HG03280 (cell line): ENCODE measurements at regions not wholly inside any gene's neighbourhood (a gene's known extent, or its start where the extent isn't known, plus 50 kb on each side); places are given as distances from the start of the nearest gene placed in this dataset.

Experiments used
- ATAC-seq: cut with Tn5 transposase; IDR thresholded peaks from one replicate; pipeline ENCODE4 v1.9.1; 2021; ENCODE audit warnings: mild to moderate bottlenecking, moderate library complexity; ENCODE audit not compliant: unreplicated experiment

DNA sequence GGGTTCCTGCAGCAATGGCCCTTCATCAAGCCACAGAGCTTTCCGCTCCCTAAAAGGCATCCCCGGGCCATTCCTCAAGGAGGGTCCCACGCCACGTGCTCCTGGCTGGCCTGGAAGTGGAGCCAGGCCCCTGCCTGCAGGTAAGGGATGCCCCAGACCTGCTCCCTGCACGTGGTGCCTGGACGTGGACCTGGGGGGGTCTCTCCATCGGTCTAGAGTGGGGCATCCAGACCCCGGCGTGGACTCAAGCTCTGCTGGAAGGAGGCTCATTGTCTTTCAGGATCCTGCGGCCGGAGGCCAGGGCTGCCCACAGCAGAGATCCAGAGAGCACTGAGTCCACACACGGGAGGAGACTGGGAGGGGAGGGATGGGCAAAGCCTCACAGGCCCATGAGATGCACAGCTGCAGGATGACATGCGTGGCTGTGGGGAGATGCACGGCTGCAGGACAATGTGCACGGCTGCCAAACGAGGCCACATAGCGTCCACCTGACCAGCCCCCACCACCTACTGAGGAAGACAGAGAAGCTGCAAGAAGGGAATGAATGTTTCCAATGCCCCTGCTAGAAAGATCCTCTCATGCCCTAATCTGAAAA, 236.7 kb downstream of the BRD1 start:
- no peak for ATAC-seq

GRCh38 chr22:49590381-49590780, 237.3 kb downstream of the BRD1 start:
- ATAC-seq: no peak

DNA sequence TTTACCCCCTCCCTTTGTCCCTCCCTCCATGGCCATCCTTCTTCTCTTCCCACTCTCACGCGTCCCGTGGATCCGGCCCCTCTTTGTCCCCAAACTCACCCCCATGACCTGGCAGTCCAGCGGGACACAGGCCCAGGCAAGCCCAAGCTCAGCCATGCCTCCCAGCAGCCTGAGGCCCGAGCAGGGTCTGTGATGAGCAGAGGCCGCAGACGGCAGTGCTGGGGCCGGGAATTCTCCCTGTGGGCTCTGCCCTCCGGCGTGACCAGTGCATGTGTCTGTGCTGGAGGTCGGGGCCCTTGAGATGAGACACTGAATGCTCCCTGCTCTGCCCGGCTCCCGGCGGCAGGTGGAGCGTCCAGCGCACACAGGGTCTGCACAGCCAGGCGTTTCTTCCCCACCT, 237.9 kb downstream of the BRD1 start:
- no peak for ATAC-seq

- ATAC-seq: no peak
These were observed 238.4 kb downstream of the BRD1 start for GRCh38 chr22:49589301-49589700.

GRCh38 chr22:49588739-49589138, 238.9 kb downstream of the BRD1 start:
- ATAC-seq: no peak

- no peak for ATAC-seq
These were observed 239.7 kb downstream of the BRD1 start for GRCh38 chr22:49587987-49588386.

GRCh38 chr22:49587421-49587820, 240.3 kb downstream of the BRD1 start:
- no peak for ATAC-seq

DNA sequence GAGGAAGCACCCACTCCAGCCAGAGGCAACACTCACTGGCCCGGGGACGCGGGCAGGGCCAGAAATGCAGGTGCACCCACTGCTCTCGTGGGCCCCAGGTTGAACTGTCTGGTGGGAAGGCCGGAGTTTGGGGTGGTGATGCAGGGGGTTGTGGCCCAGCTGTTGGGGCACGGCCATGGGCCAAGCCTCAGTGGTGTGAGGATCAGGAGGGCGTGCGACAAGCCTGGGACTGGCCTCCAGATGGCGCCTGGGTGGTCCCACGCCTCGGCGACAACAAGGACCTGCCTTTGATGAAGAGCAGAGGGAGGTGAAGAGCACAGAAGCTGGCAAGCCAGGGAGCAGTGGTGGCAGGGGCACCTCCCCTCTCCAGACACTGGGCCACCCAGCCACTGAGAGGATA, 240.8 kb downstream of the BRD1 start:
- ATAC-seq: no peak

DNA sequence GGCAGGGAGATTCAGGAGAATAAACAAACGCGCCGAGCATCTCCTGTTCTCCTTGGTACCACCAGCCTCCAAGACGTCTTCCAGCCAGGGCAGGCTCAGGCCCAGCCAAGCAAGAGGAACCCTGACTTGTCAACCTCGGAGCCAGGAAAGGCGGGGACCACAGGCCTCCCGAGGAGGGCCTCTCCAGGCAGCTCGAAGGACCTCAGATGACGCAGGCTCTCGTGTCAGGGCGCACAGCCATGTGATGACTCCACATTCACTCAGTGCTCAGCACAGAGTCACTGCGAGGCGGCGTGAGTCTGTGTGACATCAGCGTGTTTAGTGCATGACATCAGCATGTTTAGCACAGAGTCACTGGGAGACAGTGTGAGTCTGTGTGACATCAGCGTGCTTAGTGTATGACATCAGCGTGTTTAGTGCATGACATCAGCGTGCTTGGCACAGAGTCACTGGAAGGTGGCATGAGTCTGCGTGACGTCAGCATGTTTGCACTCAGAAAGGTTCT, 241.4 kb downstream of the BRD1 start:
- ATAC-seq: no peak

DNA sequence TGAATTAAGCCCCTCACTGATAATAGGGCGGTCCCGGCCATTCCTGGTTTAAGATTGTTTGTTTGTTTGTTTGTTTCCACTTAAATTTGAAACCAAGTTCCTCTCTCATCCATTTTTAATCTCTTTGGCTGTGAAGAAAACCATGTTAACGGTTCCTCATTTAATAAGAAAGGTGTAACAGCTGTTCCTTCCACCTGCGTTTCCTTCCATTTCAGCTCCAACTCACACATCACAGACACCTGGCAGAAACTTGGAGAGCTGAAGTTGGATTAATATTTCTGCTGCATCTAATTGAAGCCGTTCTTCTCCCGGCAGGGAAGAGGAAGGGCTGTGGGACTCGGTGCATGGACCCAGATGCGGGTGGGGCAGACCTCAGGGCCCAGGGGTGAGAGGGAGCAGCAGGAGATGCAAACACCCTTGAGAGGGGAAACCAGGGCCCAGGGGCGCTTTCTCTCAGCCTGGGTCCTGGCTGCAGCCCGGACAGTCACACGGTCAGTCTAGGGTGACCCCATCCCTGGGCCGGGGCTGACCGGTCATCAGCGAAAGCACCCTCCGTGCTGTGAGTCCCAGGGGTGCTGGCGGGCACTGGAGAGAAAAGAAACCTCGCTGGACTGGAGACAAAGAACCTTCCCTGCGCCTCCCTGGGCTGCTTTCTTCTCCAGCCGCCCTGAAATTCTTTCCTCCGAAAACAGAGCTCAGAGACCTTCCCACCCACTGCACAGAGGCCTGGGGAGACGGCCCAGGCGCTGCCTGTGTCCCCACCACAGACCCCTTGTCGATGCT, 242.0 kb downstream of the BRD1 start:
- no peak for ATAC-seq

- no peak for ATAC-seq
These were observed 243.7 kb downstream of the BRD1 start for GRCh38 chr22:49583886-49584505.

DNA sequence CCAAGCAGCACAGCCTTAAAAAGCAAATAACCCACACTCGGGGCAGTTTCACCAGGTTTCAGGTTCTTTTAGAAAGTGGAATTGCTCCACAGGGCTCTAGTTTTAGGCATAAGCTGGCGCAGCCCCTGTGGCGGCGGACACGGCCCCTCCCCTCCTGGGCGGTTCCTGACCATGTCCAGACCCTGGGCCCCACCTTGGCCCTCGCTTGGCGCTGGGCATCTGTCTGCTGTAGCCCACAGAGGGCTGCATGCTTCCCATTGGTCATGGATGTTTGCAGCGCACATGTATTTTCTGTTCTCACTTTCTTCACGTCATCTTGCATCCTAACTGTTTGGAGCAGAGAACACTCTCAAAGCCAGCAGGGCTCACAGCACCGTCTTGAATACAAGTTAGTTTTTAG, 244.3 kb downstream of the BRD1 start:
- ATAC-seq: no peak

DNA sequence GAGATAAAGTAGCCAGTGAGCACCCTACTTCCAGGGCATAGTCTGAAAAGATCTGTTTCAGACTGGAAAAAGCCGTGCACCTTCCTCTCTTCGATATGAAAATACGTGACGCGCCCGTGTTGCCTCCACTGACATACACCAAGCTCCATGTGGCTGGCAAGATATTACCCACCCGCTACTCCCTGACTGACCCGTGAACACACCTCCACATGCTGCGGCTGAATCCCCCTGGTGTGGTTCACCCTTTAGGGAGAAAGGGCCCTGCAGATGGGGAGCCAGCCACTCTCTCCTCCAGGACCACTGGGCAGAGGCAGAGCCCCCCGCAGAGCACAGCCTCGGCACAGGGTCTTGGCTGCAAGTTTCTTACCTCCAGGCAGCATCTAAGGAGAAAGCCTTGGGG, 245.0 kb downstream of the BRD1 start:
- ATAC-seq: no peak

DNA sequence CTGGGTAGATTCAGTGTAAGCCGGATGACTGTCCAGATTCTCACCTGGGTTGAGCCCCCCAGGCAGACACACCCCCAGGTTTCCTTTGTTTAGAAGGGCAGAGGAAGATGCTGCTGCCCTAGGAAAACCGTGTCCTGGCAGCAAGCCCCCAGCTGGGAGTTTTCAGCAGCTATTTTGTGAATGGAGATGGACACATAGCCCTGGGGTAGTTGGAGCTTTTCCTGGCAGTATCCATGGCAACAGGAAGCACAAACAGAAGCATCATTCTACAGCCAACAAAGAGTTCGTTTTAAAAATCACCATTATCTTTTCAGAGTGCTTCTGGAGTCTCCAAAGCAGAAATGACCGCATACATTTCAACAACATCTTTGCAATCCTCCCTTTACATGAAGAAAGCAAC, 245.5 kb downstream of the BRD1 start:
- no peak for ATAC-seq

- no peak for ATAC-seq
These were observed 247.6 kb downstream of the BRD1 start for GRCh38 chr22:49580024-49580423.

DNA sequence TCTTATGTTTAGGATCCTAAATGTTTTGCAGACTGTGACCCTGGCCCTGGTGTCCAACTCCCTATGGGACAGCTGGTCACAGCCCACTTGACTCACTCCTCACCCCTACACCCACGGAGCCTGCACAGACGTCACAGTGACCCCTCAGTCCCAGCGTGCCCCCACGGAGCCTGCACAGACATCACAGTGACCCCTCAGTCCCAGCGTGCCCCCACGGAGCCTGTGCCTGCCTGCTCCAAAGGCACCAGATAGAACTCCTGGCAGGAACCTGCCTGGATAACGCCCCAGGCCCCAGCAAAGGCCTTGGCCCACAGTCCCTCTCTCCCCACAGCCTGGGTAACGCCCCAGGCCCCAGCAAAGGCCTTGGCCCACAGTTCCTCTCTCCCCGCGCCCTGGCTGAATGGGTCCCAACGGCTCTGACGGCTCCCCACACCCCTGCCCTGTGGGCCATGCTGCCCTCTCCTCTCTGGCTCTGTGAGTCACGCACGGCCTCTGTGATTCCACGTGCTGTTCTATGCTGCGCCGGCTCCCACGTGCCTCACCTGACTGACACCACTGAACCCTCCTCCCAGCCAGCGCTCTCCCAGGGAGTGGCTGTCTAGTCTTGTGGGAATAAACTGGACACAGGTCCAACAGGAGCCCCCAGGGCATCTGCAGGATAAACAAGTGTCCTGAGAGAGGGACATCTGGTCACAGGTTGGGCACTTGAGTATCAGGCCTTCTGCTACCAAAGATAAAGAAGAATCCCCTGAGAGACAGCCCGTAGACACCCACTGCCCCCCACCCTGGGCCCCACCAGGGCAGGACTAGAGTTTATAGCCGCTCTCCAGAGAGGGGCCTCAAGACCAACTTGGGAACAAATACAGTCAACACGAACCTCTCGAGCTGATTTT, 250.3 kb downstream of the BRD1 start:
- no peak for ATAC-seq

- no peak for ATAC-seq
These were observed 251.2 kb downstream of the BRD1 start for GRCh38 chr22:49576241-49577141.

DNA sequence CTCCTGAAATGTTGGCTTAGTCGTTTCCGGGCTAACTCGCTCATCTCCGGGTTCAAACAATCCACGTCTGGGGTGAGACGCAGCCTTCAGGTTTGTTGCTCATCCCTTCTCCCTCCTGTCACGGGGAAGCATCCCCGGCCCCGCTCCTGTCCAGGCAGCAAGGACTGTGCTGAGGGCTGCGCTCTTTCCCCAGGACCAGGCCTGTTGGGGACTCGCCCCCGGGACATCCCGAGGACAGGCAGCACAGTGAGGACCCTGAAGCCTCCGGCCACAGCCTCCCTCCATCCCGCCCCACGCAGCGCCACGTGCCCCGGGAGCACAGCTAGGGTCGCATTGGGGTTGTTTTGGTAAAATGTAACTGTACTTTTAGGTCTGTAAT, 252.0 kb downstream of the BRD1 start:
- no peak for ATAC-seq

GRCh38 chr22:49574881-49575702, 252.6 kb downstream of the BRD1 start:
- no peak for ATAC-seq
